HCT116 (cell line): ENCODE measurements at regions not wholly inside any gene's neighbourhood (a gene's known extent, or its start where the extent isn't known, plus 50 kb on each side); places are given as distances from the start of the nearest gene placed in this dataset.

Source experiments
- ATAC-seq: fragments of 200-7000 bp; cut with Tn5 transposase; 2 replicates; pipeline ENCODE4 v1.9.1; 2020; ENCODE audit warnings: mild to moderate bottlenecking, moderate library complexity
- BruUV-seq: library from RNA; stranded (reverse); fragments of 400-500 nt; replicated peaks from 2 replicates; lab custom pipeline; 2021; lab: Mats Ljungman, UMichigan
- CTCF ChIA-PET: fragments of 300-600 bp; sonication (Branson Sonifier 250); formaldehyde crosslinking; loops from one replicate; lab custom pipeline; 2021; ENCODE audit warnings: antibody characterized with exemption; lab: Charles Lee
- POLR2A ChIA-PET: fragments of 300-600, 350-600 bp; sonication (Branson Sonifier 250); formaldehyde crosslinking; loops from one replicate; lab custom pipeline; 2021; ENCODE audit warnings: antibody characterized with exemption; lab: Charles Lee
- RAD21 ChIA-PET, 2 experiments: fragments of 300-600 bp; sonication (Branson Sonifier 250); formaldehyde crosslinking; loops; one replicate each; lab custom pipeline; 2023; ENCODE audit warnings: low total read pairs in 2 of 2; ENCODE audit not compliant: uncharacterized antibody in 2 of 2, unreplicated experiment in 2 of 2, low non-redundant PET in 1 of 2; lab: Charles Lee
- DNase-seq: peaks from one replicate; pipeline ENCODE4 v3.0.0-alpha.2; 2010; ENCODE audit warnings: low read depth, low spot score
- H2AFZ ChIP-seq: fragments of 200-600 bp; shearing (Covaris generic), sonication (generic); 2 replicates; pipeline ENCODE4 v1.6.1; 2017; ENCODE audit warnings: low read depth, mixed run types, mixed read lengths, antibody characterized with exemption, low read length; ENCODE audit not compliant: poor library complexity, severe bottlenecking
- H3K27ac ChIP-seq: 2 replicates; pipeline ENCODE4 v1.5.1; 2012; ENCODE audit warnings: low read depth, low read length
- H3K27me3 ChIP-seq: fragments of 200-600 bp; sonication (generic); 2 replicates; pipeline ENCODE4 v1.6.1; 2016; ENCODE audit warnings: mixed run types, low read length, mixed read lengths; ENCODE audit not compliant: insufficient read depth
- H3K36me3 ChIP-seq, 2 experiments: fragments of 200-500 bp in 1 of 2; fragments of 200-600 bp in 1 of 2; sonication (Bioruptor generic) in 1 of 2; sonication (generic) in 1 of 2; 2 replicates each; pipeline versions ENCODE4 v1.5.1 to v1.6.1; 2014 to 2016; ENCODE audit warnings: low read length in 2 of 2, inconsistent platforms in 1 of 2, mixed read lengths in 1 of 2, mixed run types in 1 of 2; ENCODE audit not compliant: insufficient read depth in 2 of 2, control insufficient read depth in 1 of 2
- H3K4me1 ChIP-seq, 2 experiments: fragments of 200-600 bp in 1 of 2; sonication (generic) in 1 of 2; 2 replicates each; pipeline versions ENCODE4 v1.5.1 to v1.6.1; 2012 to 2017; ENCODE audit warnings: low read length in 2 of 2, inconsistent platforms in 1 of 2, mild to moderate bottlenecking in 1 of 2, mixed read lengths in 1 of 2, mixed run types in 1 of 2, moderate library complexity in 1 of 2; ENCODE audit not compliant: insufficient read depth in 2 of 2, control insufficient read depth in 1 of 2
- H3K4me2 ChIP-seq: fragments of 200-600 bp; sonication (generic); 2 replicates; pipeline ENCODE4 v1.6.1; 2017; ENCODE audit warnings: mixed run types, low read length, mixed read lengths
- H3K4me3 ChIP-seq, 2 experiments: fragments of 200-600 bp in 1 of 2; sonication (generic) in 1 of 2; replicated peaks in 1 of 2; 2 replicates each; pipeline ENCODE4 v1.5.1; 2011 to 2016; ENCODE audit warnings: low read length in 2 of 2, control low read depth in 1 of 2, low read depth in 1 of 2, mild to moderate bottlenecking in 1 of 2, mixed read lengths in 1 of 2, mixed run types in 1 of 2
- H3K79me2 ChIP-seq: fragments of 200-600 bp; sonication (generic); 2 replicates; pipeline ENCODE4 v1.6.1; 2017; ENCODE audit warnings: mild to moderate bottlenecking, mixed run types, low read length, moderate library complexity, mixed read lengths; ENCODE audit not compliant: insufficient read depth
- H3K9ac ChIP-seq: fragments of 200-600 bp; sonication (generic); 2 replicates; pipeline ENCODE4 v1.6.1; 2016; ENCODE audit warnings: low read length, mixed read lengths
- H3K9me2 ChIP-seq: fragments of 200-600 bp; sonication (generic), shearing (Covaris generic); 2 replicates; pipeline ENCODE4 v1.6.1; 2017; ENCODE audit warnings: mixed run types, mild to moderate bottlenecking, moderate library complexity; ENCODE audit not compliant: insufficient read depth
- H3K9me3 ChIP-seq, 2 experiments: fragments of 200-500 bp in 1 of 2; fragments of 200-600 bp in 1 of 2; sonication (Bioruptor generic) in 1 of 2; sonication (generic) in 1 of 2; 2 replicates each; pipeline ENCODE4 v1.6.1; 2014 to 2017; ENCODE audit warnings: low read length in 2 of 2, mixed read lengths in 2 of 2, inconsistent platforms in 1 of 2, low read depth in 1 of 2, mild to moderate bottlenecking in 1 of 2, mixed run types in 1 of 2, moderate library complexity in 1 of 2; ENCODE audit not compliant: control insufficient read depth in 1 of 2, insufficient read depth in 1 of 2
- H4K20me1 ChIP-seq: fragments of 200-600 bp; sonication (generic), shearing (Covaris generic); 2 replicates; pipeline ENCODE4 v1.6.1; 2017; ENCODE audit warnings: mixed run types, mild to moderate bottlenecking, moderate library complexity; ENCODE audit not compliant: insufficient read depth
- ELF1 ChIP-seq: IDR thresholded peaks from 2 replicates; pipeline ENCODE4 v1.6.1; 2012; ENCODE audit warnings: low read depth, borderline replicate concordance
- EZH2 ChIP-seq: fragments of 200-600 bp; sonication (generic); IDR thresholded peaks from 2 replicates; pipeline ENCODE4 v1.6.1; 2017; ENCODE audit warnings: antibody characterized with exemption, mixed run types
- MAX ChIP-seq: IDR thresholded peaks from 2 replicates; pipeline ENCODE4 v1.6.1; 2012
- POLR2AphosphoS5 ChIP-seq: IDR thresholded peaks from 2 replicates; pipeline ENCODE4 v1.6.1; 2011; ENCODE audit warnings: mild to moderate bottlenecking, low read depth, low read length, moderate library complexity
- REST ChIP-seq: IDR thresholded peaks from 2 replicates; pipeline ENCODE4 v1.6.1; 2012; ENCODE audit warnings: low read depth
- SP1 ChIP-seq: IDR thresholded peaks from 2 replicates; pipeline ENCODE4 v1.6.1; 2012; ENCODE audit warnings: low read depth
- TCF7L2 ChIP-seq: IDR thresholded peaks from 2 replicates; pipeline ENCODE4 v1.7.0; 2011; ENCODE audit warnings: borderline replicate concordance, inconsistent platforms; ENCODE audit not compliant: insufficient read depth, insufficient read length; ENCODE audit errors: extremely low read depth
- intact Hi-C: fragments of 100-400 bp; cut with micrococcal nuclease; formaldehyde crosslinking; loops from 2 replicates; pipeline ENCODE4 v1.10.0; 2022

- intact Hi-C loops: no loop called here
- H3K4me1 ChIP-seq: no peaks in the 10 kb centered on the region
- H2AFZ ChIP-seq: no peak overlapping the region
- H3K36me3 ChIP-seq: no peaks in the 10 kb centered on the region
- DNase-seq: no peak
- H3K4me3 ChIP-seq: no peak overlapping the region
- no peaks in the 10 kb centered on the region for H3K79me2 ChIP-seq
- CTCF ChIA-PET: no interaction called here
- TF ChIP-seq MAX (no peak), ELF1 (no peak), EZH2 (no peak), TCF7L2 (no peak), POLR2AphosphoS5 (no peak), REST (no peak), SP1 (no peak)
- TF ChIP-seq, all 23 proteins: peak for 0
- H4K20me1 ChIP-seq: no peaks in the 10 kb centered on the region
- H3K9me2 ChIP-seq: no peaks in the 10 kb centered on the region
- no peak for ATAC-seq
- H3K27me3 ChIP-seq: 0 out of 2 replicates have a peak, but pooled peaks cover 2% of the 10 kb centered on the region
- no TSS peak for BruUV-seq
- H3K27ac ChIP-seq: no peak overlapping the region
- ChIA-PET RAD21 (no interaction called here), POLR2A (no interaction called here)
- no peak overlapping the region for H3K9ac ChIP-seq
- no peaks in the 10 kb centered on the region for H3K9me3 ChIP-seq
- H3K4me2 ChIP-seq: no peak overlapping the region
These were observed 348.4 kb upstream of the PODXL start for GRCh38 chr7:131904760-131905327.
